Suprapubic skin (tissue), 3 donors: ENCODE measurements at regions not wholly inside any gene's neighbourhood (a gene's known extent, or its start where the extent isn't known, plus 50 kb on each side); places are given as distances from the start of the nearest gene placed in this dataset.
"Not testable (repeated sequence)": the region's sequence is repeated elsewhere in the genome, so short reads cannot be mapped to it uniquely, and the experiment has no call there.

Source experiments
- POLR2A ChIP-seq, 2 donors: fragments of 450-650 bp; IDR thresholded peaks; one replicate each; pipeline ENCODE4 v1.6.1; 2017; ENCODE audit warnings: antibody characterized with exemption in 2 of 2, mild to moderate bottlenecking in 2 of 2, moderate library complexity in 2 of 2
- TF ChIP-seq, protein P1 (sequence below), 2 donors: fragments of 200-600 bp in 1 of 2; fragments of 450-650 bp in 1 of 2; sonication (generic) in 1 of 2; IDR thresholded peaks; one replicate each; pipeline ENCODE4 v1.5.1; 2016 to 2019; ENCODE audit warnings: antibody characterized with exemption in 2 of 2, mild to moderate bottlenecking in 1 of 2, moderate library complexity in 1 of 2

- not testable (repeated sequence) for TF ChIP-seq POLR2A (IDR thresholded peaks at IDR 0.05)
- TF ChIP-seq, protein P1, sequence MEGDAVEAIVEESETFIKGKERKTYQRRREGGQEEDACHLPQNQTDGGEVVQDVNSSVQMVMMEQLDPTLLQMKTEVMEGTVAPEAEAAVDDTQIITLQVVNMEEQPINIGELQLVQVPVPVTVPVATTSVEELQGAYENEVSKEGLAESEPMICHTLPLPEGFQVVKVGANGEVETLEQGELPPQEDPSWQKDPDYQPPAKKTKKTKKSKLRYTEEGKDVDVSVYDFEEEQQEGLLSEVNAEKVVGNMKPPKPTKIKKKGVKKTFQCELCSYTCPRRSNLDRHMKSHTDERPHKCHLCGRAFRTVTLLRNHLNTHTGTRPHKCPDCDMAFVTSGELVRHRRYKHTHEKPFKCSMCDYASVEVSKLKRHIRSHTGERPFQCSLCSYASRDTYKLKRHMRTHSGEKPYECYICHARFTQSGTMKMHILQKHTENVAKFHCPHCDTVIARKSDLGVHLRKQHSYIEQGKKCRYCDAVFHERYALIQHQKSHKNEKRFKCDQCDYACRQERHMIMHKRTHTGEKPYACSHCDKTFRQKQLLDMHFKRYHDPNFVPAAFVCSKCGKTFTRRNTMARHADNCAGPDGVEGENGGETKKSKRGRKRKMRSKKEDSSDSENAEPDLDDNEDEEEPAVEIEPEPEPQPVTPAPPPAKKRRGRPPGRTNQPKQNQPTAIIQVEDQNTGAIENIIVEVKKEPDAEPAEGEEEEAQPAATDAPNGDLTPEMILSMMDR (IDR thresholded peaks at IDR 0.05): not testable (repeated sequence)
Measured at GRCh38 chr9:85802978-85803695, 61.4 kb upstream of the AGTPBP1 start.
